ENCODE measurements at regions not wholly inside any gene's neighbourhood (a gene's known extent, or its start where the extent isn't known, plus 50 kb on each side); places are given as distances from the start of the nearest gene placed in this dataset.
"Not testable (repeated sequence)": the region's sequence is repeated elsewhere in the genome, so short reads cannot be mapped to it uniquely, and the experiment has no call there.

DNA sequence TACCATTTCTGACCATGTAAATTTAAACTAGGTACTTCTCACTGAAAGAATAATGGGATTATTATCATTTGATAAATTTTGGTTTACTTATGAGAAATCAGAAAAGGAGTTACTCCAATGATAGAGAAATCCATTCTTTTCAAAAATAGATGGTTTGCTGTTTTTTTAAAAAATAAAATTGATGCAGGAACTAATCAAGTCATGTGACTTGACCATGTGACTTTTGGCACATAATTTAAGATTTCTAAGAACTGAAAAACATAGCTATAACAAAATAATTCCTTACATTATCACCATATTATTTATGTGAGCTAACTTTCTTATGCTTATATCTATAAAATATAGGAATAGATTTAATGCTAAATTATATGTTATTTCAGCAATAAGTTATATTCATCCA, 247.1 kb upstream of the FIGN start:
- DNase-seq (ENCODE audit: low read depth in 4 of 4, low spot score in 2 of 4), result no peak

DNA sequence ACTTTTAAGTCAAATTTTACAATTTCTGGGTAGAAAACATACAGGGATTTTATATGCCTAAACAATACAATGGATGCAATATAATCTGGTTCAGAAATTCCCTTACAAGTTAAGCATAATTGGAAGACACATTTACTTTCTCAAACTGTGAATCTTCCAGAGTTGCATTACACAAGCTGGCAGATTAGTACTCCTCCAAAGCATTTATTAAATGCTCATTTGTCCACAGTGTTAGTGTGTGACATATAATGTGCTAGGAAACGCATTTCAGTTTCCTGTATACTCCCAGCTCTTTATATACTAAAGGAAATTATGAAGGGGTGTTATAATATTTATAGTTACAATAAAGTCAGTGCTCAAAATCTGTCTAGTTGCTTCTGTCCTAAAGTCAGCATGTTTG, 239.0 kb upstream of the FIGN start:
- DNase-seq (ENCODE audit: low read depth in 4 of 4, low spot score in 2 of 4), result no peak

GRCh38 chr2:163970058-163970813, 234.4 kb upstream of the FIGN start:
- no peak for DNase-seq (ENCODE audit: low read depth in 4 of 4, low spot score in 2 of 4)

DNA sequence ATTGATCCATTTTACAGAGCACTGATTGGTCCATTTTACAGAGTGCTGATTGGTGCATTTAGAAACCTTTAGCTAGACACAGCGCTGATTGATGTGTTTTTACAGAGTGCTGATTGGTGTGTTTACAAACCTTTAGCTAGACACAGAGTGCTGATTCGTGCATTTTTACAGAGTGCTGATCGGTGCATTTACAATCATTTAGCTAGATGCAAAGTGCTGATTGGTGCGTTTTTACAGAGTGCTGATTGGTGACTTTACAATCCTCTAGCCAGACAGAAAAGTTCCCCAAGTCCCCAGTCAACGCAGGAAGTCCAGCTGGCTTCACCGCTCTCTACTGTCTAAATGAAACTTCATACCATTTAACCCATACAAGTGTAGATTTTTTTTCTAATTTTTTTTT, 228.5 kb upstream of the FIGN start:
- not testable (repeated sequence) for DNase-seq (ENCODE audit: low read depth in 4 of 4, low spot score in 2 of 4)

GRCh38 chr2:163953390-163953907, 217.6 kb upstream of the FIGN start:
- DNase-seq (ENCODE audit: low read depth in 4 of 4, low spot score in 2 of 4), result no peak

GRCh38 chr2:163951312-163951711, 215.5 kb upstream of the FIGN start:
- no peak for DNase-seq (ENCODE audit: low read depth in 4 of 4, low spot score in 2 of 4)

GRCh38 chr2:163949693-163950092, 213.9 kb upstream of the FIGN start:
- no peak for DNase-seq (ENCODE audit: low read depth in 4 of 4, low spot score in 2 of 4)

DNA sequence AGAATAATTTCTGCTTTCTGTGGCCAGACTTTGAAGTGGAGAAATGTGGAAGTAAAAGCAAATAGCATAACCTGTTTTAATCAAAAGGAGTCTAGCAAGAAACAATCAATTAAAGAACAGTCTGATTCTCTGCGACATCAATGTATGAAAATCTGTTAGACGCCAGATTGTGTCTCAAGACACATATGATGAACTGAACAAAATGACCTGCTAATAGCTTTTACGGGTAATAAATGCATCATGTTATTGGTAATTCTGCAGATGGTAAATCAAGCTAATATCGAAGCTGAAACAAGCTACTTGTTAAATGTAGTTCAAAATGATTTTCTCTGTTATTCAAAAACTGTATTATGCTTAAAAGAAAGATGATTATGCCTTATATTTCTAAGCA, 208.5 kb upstream of the FIGN start:
- no peak for DNase-seq (ENCODE audit: low read depth in 4 of 4, low spot score in 2 of 4)

DNA sequence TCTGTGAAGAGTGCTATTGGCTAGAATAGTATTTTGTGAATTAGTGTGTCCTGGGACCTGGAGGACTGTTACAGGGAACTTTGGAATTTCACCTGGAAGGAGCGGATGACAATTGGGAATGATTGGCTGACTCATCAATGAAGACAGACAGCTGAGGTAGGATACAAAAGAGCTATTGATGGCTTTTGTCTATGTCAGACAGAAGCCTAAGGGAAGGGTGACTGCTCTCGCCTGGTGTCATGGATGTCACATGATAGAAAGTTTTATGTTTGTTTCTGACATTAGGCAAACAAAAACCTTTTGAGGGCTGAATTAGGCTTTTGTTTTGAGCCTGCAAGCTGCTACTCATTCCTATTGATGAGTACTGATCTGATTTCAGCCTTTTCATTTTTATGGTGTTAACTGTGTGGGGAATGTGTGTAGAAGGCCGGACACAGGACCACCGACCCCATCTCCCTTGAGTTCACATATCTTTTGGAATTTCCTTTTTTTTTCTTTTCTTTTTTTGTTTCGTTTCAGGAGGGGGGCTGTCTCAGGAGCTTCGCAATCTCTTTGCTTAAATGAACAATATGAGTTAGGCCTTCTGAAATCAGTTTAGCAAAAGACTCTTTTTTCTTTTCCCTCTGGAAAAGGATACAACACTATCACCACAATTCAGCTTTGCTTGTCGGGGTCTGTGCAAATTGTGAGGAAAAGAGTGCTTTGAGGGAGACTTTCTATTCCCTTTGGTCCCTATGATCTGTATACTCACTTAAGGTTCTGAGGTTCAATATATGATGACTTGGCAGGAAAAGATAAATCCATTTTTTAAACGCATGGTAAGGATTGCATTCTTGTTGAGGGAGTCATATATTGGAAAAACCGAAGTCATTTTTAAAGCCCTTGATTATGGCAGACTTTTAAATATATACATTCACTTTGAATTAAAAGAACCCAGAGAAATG, 207.9 kb upstream of the FIGN start:
- no peak for DNase-seq (ENCODE audit: low read depth in 4 of 4, low spot score in 2 of 4)

GRCh38 chr2:163934131-163934530, 198.3 kb upstream of the FIGN start:
- DNase-seq (ENCODE audit: low read depth in 4 of 4, low spot score in 2 of 4), result no peak

DNA sequence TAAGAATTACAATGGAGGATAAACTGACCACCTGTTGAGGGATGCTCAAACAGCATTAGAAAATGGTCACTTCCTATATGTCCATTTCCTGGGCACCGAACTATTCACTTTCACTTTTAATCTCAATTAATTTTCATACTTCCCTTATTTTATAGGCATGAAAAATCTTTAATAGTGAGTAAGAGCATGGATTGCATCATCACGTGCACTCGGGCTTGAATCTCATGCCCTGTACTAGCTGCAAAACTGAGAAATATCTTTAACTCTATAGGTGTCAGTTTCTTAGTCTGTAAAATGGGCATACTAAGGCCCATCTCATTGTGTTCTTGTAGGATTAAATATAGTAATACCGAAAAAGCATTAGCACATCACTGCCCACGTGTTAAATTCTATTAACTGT, 183.9 kb upstream of the FIGN start:
- DNase-seq (ENCODE audit: low read depth in 4 of 4, low spot score in 2 of 4), result no peak

DNA sequence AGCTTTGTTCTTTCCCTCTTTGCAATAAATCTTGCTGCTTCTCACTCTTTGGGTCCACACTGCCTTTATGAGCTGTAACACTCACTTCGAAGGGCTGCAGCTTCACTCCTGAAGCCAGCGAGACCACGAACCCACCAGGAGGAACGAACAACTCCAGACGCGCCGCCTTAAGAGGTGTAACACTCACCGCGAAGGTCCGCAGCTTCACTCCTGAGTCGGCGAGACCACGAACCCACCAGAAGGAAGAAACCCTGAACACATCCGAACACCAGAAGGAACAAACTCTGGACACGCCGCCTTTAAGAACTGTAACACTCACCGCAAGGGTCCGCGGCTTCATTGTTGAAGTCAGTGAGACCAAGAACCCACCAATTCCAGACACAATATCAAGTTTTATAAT, 178.7 kb upstream of the FIGN start:
- not testable (repeated sequence) for DNase-seq (ENCODE audit: low read depth in 4 of 4, low spot score in 2 of 4)

- DNase-seq (ENCODE audit: low read depth in 4 of 4, low spot score in 2 of 4), result not testable (repeated sequence)
Measured at GRCh38 chr2:163913532-163913944, 177.7 kb upstream of the FIGN start.

DNA sequence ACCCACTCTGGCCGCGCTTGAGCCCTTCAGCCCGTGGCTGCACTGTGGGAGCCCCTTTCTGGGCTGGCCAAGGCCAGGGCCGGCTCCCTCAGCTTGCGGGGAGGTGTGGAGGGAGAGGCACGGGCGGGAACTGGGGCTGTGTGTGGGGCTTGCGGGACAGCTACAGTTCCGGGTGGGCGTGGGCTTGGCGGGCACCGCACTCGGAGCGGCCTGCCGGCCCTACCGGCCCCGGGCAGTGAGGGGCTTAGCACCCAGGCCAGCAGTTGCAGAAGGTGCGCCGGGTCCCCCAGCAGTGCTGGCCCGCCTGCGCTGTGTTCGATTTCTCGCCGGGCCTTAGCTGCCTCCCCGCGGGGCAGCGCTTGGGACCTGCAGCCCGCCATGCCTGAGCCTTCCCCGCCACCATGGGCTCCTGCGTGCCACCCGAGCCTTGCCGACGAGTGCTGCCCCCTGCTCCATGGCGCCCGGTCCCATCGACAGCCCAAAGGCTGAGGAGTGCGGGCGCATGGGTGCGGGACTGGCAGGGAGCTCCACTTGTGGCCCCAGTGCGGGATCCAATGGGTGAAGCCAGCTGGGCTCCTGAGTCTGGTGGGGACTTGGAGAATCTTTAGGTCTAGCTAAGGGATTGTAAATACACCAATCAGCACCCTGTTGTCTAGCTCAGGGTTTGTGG, 173.7 kb upstream of the FIGN start:
- DNase-seq (ENCODE audit: low read depth in 4 of 4, low spot score in 2 of 4), result no peak

GRCh38 chr2:163906410-163906809, 170.6 kb upstream of the FIGN start:
- DNase-seq (ENCODE audit: low read depth in 4 of 4, low spot score in 2 of 4), result no peak

DNA sequence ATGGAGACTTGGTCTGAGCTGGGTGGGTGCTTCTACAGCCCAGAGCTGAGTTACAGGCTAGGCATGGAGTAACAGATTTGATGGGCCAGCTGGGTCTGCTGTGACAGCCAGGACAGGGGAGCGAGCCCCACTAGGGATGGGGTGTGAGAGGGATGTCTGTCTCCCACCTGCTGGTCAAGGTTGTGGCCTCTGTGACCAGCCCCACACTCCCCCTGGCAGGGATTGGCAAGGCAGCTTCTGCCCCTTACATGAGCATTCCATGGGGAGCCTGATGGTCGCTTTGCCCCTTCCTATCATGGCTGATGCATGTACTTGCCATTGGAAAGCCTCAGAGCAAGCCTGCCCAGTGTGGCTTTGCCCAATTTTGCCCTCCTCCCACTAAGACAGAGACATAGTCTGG, 162.0 kb upstream of the FIGN start:
- no peak for DNase-seq (ENCODE audit: low read depth in 4 of 4, low spot score in 2 of 4)

GRCh38 chr2:163893444-163893843, 157.6 kb upstream of the FIGN start:
- DNase-seq (ENCODE audit: low read depth in 4 of 4, low spot score in 2 of 4), result not testable (repeated sequence)

- DNase-seq (ENCODE audit: low read depth in 4 of 4, low spot score in 2 of 4), result no peak
Measured at GRCh38 chr2:163888591-163888990, 152.8 kb upstream of the FIGN start.

GRCh38 chr2:163887182-163887581, 151.4 kb upstream of the FIGN start:
- DNase-seq (ENCODE audit: low read depth in 4 of 4, low spot score in 2 of 4), result no peak

DNA sequence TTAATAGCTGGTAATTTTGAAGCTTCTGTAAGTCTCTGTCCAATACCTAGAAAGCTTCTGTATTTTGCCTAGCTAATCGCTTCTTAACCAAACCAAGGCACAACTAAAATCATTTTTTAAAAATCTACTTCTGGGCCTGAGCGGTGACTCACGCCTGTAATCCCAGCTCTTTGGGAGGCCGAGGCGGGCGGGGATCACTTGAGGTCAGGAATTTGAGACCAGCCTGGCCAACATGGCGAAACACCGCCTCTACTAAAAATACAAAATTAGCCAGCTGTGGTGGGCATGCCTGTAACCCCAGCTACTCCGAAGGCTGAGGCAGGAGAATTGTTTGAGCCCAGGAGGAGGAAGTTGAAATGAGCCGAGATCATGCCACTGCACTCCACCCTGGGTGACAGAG, 148.6 kb upstream of the FIGN start:
- no peak for DNase-seq (ENCODE audit: low read depth in 4 of 4, low spot score in 2 of 4)

DNA sequence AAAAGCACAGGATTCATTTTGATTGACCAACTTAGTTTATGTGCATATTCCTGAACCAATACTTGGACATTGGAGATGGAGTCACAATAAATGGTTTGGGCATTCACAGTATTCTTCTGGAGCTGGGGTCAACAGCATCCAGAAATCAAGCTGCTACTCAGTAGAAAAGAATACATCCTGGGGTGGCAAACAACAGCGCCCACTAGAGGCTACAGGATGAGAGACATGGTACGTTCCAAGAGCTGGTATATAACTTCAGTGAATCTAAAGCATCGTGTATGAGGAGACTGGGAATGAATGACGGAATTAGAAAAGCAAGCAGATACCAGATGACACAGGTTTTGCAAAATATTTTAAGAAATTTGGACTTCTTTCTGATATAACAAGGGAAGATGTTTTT, 142.9 kb upstream of the FIGN start:
- no peak for DNase-seq (ENCODE audit: low read depth in 4 of 4, low spot score in 2 of 4)

Measured in left renal cortex interstitium (tissue), 4 donors.